Panc1 (cell line): ENCODE measurements at regions not wholly inside any gene's neighbourhood (a gene's known extent, or its start where the extent isn't known, plus 50 kb on each side); places are given as distances from the start of the nearest gene placed in this dataset.

Source experiments
- ATAC-seq: fragments of 200-7000 bp; cut with Tn5 transposase; 2 replicates; pipeline ENCODE4 v1.9.1; 2020; ENCODE audit warnings: mild to moderate bottlenecking, moderate library complexity
- BruUV-seq: library from RNA; stranded (reverse); fragments of 400-500 nt; replicated peaks from 2 replicates; lab custom pipeline; 2021; lab: Mats Ljungman, UMichigan
- CTCF ChIA-PET: fragments of 300-600 bp; sonication (Branson Sonifier 250); formaldehyde crosslinking; loops from one replicate; lab custom pipeline; 2022; ENCODE audit warnings: antibody characterized with exemption; lab: Charles Lee
- POLR2A ChIA-PET: fragments of 300-600 bp; sonication (Branson Sonifier 250); formaldehyde crosslinking; loops from one replicate; lab custom pipeline; 2022; ENCODE audit warnings: antibody characterized with exemption; lab: Charles Lee
- DNase-seq: peaks from one replicate; pipeline ENCODE4 v3.0.0-alpha.2; 2010; ENCODE audit warnings: low read depth, low spot score
- H3K27ac ChIP-seq: 2 replicates; pipeline ENCODE4 v1.5.1; 2011; ENCODE audit warnings: mild to moderate bottlenecking, low read length, inconsistent platforms
- H3K27me3 ChIP-seq: fragments of 200-500 bp; sonication (Bioruptor generic); 2 replicates; pipeline ENCODE4 v1.6.0; 2014; ENCODE audit warnings: low read length, inconsistent platforms; ENCODE audit not compliant: control insufficient read depth, insufficient read depth
- H3K36me3 ChIP-seq: fragments of 200-500 bp; sonication (Bioruptor generic); 2 replicates; pipeline ENCODE4 v1.5.1; 2014; ENCODE audit warnings: inconsistent platforms, mild to moderate bottlenecking, low read length, moderate library complexity; ENCODE audit not compliant: control insufficient read depth, insufficient read depth
- H3K4me1 ChIP-seq: 2 replicates; pipeline ENCODE4 v1.5.1; 2011; ENCODE audit warnings: inconsistent platforms, mild to moderate bottlenecking, low read length, moderate library complexity; ENCODE audit not compliant: control insufficient read depth, insufficient read depth
- H3K4me3 ChIP-seq, 2 experiments: 2 replicates each; pipeline ENCODE4 v1.5.1; 2011 to 2012; ENCODE audit warnings: low read depth in 2 of 2, low read length in 2 of 2, mild to moderate bottlenecking in 2 of 2, inconsistent platforms in 1 of 2, moderate library complexity in 1 of 2
- H3K9me3 ChIP-seq: fragments of 200-500 bp; sonication (Bioruptor generic); 2 replicates; pipeline ENCODE4 v1.5.1; 2014; ENCODE audit warnings: low read depth, mild to moderate bottlenecking, inconsistent platforms, low read length, moderate library complexity; ENCODE audit not compliant: control insufficient read depth, insufficient read depth
- CTCF ChIP-seq: fragments of 450-650 bp; IDR thresholded peaks from 2 replicates; pipeline ENCODE4 v1.5.1; 2017; ENCODE audit warnings: mild to moderate bottlenecking
- POLR2AphosphoS5 ChIP-seq: IDR thresholded peaks from 2 replicates; pipeline ENCODE4 v1.6.1; 2012; ENCODE audit warnings: mild to moderate bottlenecking, low read depth, low read length, moderate library complexity
- REST ChIP-seq, 2 experiments: IDR thresholded peaks; 2 replicates each; pipeline ENCODE4 v1.6.1; 2011 to 2012; ENCODE audit warnings: low read depth in 2 of 2, control low read depth in 1 of 2, low read length in 1 of 2, mild to moderate bottlenecking in 1 of 2, moderate library complexity in 1 of 2; ENCODE audit not compliant: insufficient read depth in 1 of 2
- SIN3A ChIP-seq: IDR thresholded peaks from 2 replicates; pipeline ENCODE4 v1.6.1; 2012; ENCODE audit warnings: low read depth, mild to moderate bottlenecking, low read length, moderate library complexity, borderline replicate concordance; ENCODE audit not compliant: insufficient read depth
- TCF7L2 ChIP-seq: IDR thresholded peaks from 2 replicates; pipeline ENCODE4 v1.6.1; 2011; ENCODE audit warnings: mild to moderate bottlenecking, low read depth, low read length, inconsistent platforms
- in situ Hi-C: cut with HindIII; loops from 2 replicates; pipeline ENCODE4 v1.10.0; 2016; ENCODE audit warnings: low sequenced_read_pairs, low pct_unique_long_range_greater_than_20kb
- intact Hi-C: fragments of 100-400 bp; cut with micrococcal nuclease; formaldehyde crosslinking; loops from one replicate; pipeline ENCODE4 v1.10.0; 2022; ENCODE audit not compliant: unreplicated experiment

- in situ Hi-C loops, result no loop called here
- DNase-seq, result no peak
- Histone ChIP-seq H3K27me3 (no peaks in the 10 kb centered on the region), H3K9me3 (no peaks in the 10 kb centered on the region), H3K4me1 (no peaks in the 10 kb centered on the region), H3K36me3 (no peaks in the 10 kb centered on the region), H3K4me3 (no peak overlapping the region), H3K27ac (no peak overlapping the region)
- TF ChIP-seq SIN3A (no peak), REST (IDR thresholded peaks at IDR 0.05; ENCODE audit: insufficient read depth in 1 of 2, low read depth in 2 of 2, low read length in 1 of 2) (no peak), POLR2AphosphoS5 (no peak)
- ATAC-seq, result no peak
- ChIA-PET POLR2A (no interaction called here), CTCF (no interaction called here)
- no TSS peak for BruUV-seq
- intact Hi-C loops, result no loop called here
Observed at GRCh38 chr18:54509793-54510192, 81.3 kb upstream of the DYNAP start.

GRCh38 chr18:54515149-54515548 is 75.9 kb upstream of the DYNAP start:
- no peak for DNase-seq
- intact Hi-C loops, result no loop called here
- Histone ChIP-seq H3K27ac (no peak overlapping the region), H3K27me3 (no peaks in the 10 kb centered on the region), H3K36me3 (no peaks in the 10 kb centered on the region), H3K4me1 (no peaks in the 10 kb centered on the region), H3K4me3 (no peak overlapping the region), H3K9me3 (no peaks in the 10 kb centered on the region)
- ChIA-PET POLR2A (no interaction called here), CTCF (no interaction called here)
- BruUV-seq, result no TSS peak
- in situ Hi-C loops, result no loop called here
- no peak for TF ChIP-seq POLR2AphosphoS5
- TF ChIP-seq CTCF, result no peak
- no peak for TF ChIP-seq SIN3A
- TF ChIP-seq REST (IDR thresholded peaks at IDR 0.05; ENCODE audit: insufficient read depth in 1 of 2, low read depth in 2 of 2, low read length in 1 of 2), result no peak
- no peak for TF ChIP-seq TCF7L2
- no peak for ATAC-seq
